ENCODE measurements at regions not wholly inside any gene's neighbourhood (a gene's known extent, or its start where the extent isn't known, plus 50 kb on each side); places are given as distances from the start of the nearest gene placed in this dataset.

DNA sequence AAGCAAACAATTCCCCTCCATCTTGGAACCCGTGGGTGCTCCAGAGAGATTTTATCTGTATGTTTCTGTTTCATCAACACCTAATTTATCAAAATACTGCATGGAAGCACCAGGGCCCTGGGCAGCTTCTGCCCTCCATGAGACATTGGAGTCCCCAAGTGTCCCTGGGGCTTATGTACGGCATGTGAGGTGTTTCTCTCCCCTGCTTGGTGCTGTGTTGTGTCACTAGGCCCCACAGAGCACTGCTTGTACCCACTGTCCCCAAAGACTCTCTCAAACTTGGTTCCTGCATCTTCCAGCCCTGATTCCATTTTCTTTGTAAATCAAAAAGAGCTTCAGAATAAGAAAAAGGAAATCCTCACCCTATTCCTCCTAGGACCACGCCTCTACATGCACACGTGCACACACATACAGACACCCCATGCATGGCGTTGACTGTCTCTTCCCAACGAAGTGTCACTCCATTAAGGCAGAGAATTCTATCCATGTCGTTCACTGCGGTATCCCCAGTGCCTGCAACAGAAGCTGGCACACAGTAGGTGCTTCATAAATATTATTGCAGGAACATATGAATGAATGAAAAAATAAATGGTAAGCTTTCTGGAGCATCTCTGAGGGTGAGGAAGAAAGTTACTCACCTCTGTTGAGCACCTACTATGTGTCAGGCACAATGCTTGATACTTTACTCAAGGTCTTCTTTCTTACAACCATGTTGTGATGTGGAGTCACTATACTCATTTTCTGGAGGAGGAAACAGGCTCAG, 191.6 kb downstream of the DICER1 start:
- TF ChIP-seq POLR2A (IDR thresholded peaks at IDR 0.05) = no peak
- TF ChIP-seq, protein P1, sequence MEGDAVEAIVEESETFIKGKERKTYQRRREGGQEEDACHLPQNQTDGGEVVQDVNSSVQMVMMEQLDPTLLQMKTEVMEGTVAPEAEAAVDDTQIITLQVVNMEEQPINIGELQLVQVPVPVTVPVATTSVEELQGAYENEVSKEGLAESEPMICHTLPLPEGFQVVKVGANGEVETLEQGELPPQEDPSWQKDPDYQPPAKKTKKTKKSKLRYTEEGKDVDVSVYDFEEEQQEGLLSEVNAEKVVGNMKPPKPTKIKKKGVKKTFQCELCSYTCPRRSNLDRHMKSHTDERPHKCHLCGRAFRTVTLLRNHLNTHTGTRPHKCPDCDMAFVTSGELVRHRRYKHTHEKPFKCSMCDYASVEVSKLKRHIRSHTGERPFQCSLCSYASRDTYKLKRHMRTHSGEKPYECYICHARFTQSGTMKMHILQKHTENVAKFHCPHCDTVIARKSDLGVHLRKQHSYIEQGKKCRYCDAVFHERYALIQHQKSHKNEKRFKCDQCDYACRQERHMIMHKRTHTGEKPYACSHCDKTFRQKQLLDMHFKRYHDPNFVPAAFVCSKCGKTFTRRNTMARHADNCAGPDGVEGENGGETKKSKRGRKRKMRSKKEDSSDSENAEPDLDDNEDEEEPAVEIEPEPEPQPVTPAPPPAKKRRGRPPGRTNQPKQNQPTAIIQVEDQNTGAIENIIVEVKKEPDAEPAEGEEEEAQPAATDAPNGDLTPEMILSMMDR (IDR thresholded peaks at IDR 0.05) = no peak
